ENCODE measurements at regions not wholly inside any gene's neighbourhood (a gene's known extent, or its start where the extent isn't known, plus 50 kb on each side); places are given as distances from the start of the nearest gene placed in this dataset.
A peak's percentile ranks its signal among the peaks of the same experiment; 100 is the strongest.
"Not testable (repeated sequence)": the region's sequence is repeated elsewhere in the genome, so short reads cannot be mapped to it uniquely, and the experiment has no call there.

GRCh38 chr2:107469437-107469995 lies 357.2 kb upstream of the RGPD4 start:
- no peak for DNase-seq

- no peak for DNase-seq
These were observed 353.5 kb upstream of the RGPD4 start for GRCh38 chr2:107473150-107473549.

GRCh38 chr2:107475859-107476258 lies 350.8 kb upstream of the RGPD4 start:
- DNase-seq, result no peak

GRCh38 chr2:107502539-107502938 lies 324.2 kb upstream of the RGPD4 start:
- DNase-seq, result no peak

- no peak for DNase-seq
These were observed 314.5 kb upstream of the RGPD4 start for GRCh38 chr2:107511970-107512789.

- no peak for DNase-seq
These were observed 301.3 kb upstream of the RGPD4 start for GRCh38 chr2:107525406-107525805.

- no peak for DNase-seq
These were observed 297.5 kb upstream of the RGPD4 start for GRCh38 chr2:107529146-107529545.

GRCh38 chr2:107530046-107530445 lies 296.6 kb upstream of the RGPD4 start:
- no peak for DNase-seq

GRCh38 chr2:107534926-107535325 lies 291.8 kb upstream of the RGPD4 start:
- no peak for DNase-seq

- DNase-seq, result not testable (repeated sequence)
These were observed 290.6 kb upstream of the RGPD4 start for GRCh38 chr2:107535905-107536689.

GRCh38 chr2:107542314-107542740 lies 284.4 kb upstream of the RGPD4 start:
- DNase-seq, result peak in 1 of 2 donors; percentile 39

GRCh38 chr2:107543793-107544192 lies 282.9 kb upstream of the RGPD4 start:
- no peak for DNase-seq

- DNase-seq, result no peak
These were observed 281.6 kb upstream of the RGPD4 start for GRCh38 chr2:107545066-107545465.

- DNase-seq, result no peak
These were observed 280.8 kb upstream of the RGPD4 start for GRCh38 chr2:107545851-107546250.

- no peak for DNase-seq
These were observed 278.5 kb upstream of the RGPD4 start for GRCh38 chr2:107548216-107548615.

- no peak for DNase-seq
These were observed 273.6 kb upstream of the RGPD4 start for GRCh38 chr2:107553046-107553445.

GRCh38 chr2:107553539-107553938 lies 273.2 kb upstream of the RGPD4 start:
- peak in 1 of 2 donors; percentile 28 for DNase-seq

GRCh38 chr2:107556038-107556627 lies 270.6 kb upstream of the RGPD4 start:
- no peak for DNase-seq

- DNase-seq, result no peak
These were observed 268.4 kb upstream of the RGPD4 start for GRCh38 chr2:107558295-107558694.

- DNase-seq, result no peak
These were observed 257.2 kb upstream of the RGPD4 start for GRCh38 chr2:107569496-107569895.

- DNase-seq, result no peak
These were observed 255.8 kb upstream of the RGPD4 start for GRCh38 chr2:107570876-107571275.

GRCh38 chr2:107572890-107573289 lies 253.8 kb upstream of the RGPD4 start:
- DNase-seq, result not testable (repeated sequence)

GRCh38 chr2:107576991-107577390 lies 249.7 kb upstream of the RGPD4 start:
- DNase-seq, result no peak
